K562 (cell line): ENCODE measurements at regions not wholly inside any gene's neighbourhood (a gene's known extent, or its start where the extent isn't known, plus 50 kb on each side); places are given as distances from the start of the nearest gene placed in this dataset.

Experiments
- ATF1 ChIP-seq, 2 experiments: fragments of 450-650 bp in 1 of 2; IDR thresholded peaks; 2 replicates each; pipeline ENCODE4 v1.6.1; 2016; ENCODE audit warnings: missing compliant biosample characterization in 1 of 2, missing genetic modification characterization in 1 of 2
- CAMTA2 ChIP-seq: fragments of 250-450 bp; sonication (Bioruptor Pico); conservative IDR thresholded peaks from 2 replicates; pipeline ENCODE4 v1.5.1; 2022
- CREB1 ChIP-seq, 2 experiments: sonication (generic) in 1 of 2; formaldehyde crosslinking in 1 of 2; IDR thresholded peaks; 2 replicates each; pipeline versions ENCODE4 v1.6.1 to v1.8.0; 2012 to 2022; ENCODE audit warnings: inconsistent platforms in 1 of 2, mild to moderate bottlenecking in 1 of 2, missing genetic modification reagents in 1 of 2, moderate library complexity in 1 of 2
- FOXK2 ChIP-seq, 2 experiments: fragments of 450-650 bp; IDR thresholded peaks in 1 of 2; conservative IDR thresholded peaks in 1 of 2; 2 replicates each; pipeline ENCODE4 v1.6.1; 2016; ENCODE audit warnings: low read depth in 2 of 2, mild to moderate bottlenecking in 1 of 2
- HMG20A ChIP-seq: fragments of 450-650 bp; formaldehyde crosslinking; conservative IDR thresholded peaks from 2 replicates; pipeline ENCODE4 v1.4.0; 2020; ENCODE audit warnings: mild to moderate bottlenecking, mixed read lengths
- KLF16 ChIP-seq: IDR thresholded peaks from 2 replicates; pipeline ENCODE4 v1.6.1; 2016; ENCODE audit warnings: antibody characterized with exemption
- LEF1 ChIP-seq: fragments of 450-650 bp; IDR thresholded peaks from 2 replicates; pipeline ENCODE4 v1.6.1; 2016; ENCODE audit warnings: mild to moderate bottlenecking
- MAFK ChIP-seq: IDR thresholded peaks from 2 replicates; pipeline ENCODE4 v1.6.1; 2011; ENCODE audit warnings: low read length, improper control_type of control experiment
- MBD2 ChIP-seq: sonication (generic); IDR thresholded peaks from 2 replicates; pipeline ENCODE4 v1.6.1; 2016; ENCODE audit warnings: low read depth, borderline replicate concordance
- NFIC ChIP-seq: fragments of 450-650 bp; IDR thresholded peaks from 2 replicates; pipeline ENCODE4 v1.6.1; 2017; ENCODE audit warnings: mild to moderate bottlenecking, inconsistent platforms
- SREBF1 ChIP-seq: fragments of 150-350 bp; IDR thresholded peaks from 2 replicates; pipeline ENCODE4 v1.6.1; 2014; ENCODE audit warnings: antibody characterized with exemption, low read depth, low read length, borderline replicate concordance
- TAF7 ChIP-seq: fragments of 450-650 bp; IDR thresholded peaks from 2 replicates; pipeline ENCODE4 v1.6.1; 2016; ENCODE audit warnings: missing genetic modification characterization, missing compliant biosample characterization
- TCFL5 ChIP-seq: fragments of 250-450 bp; sonication (Bioruptor Pico); conservative IDR thresholded peaks from 2 replicates; pipeline ENCODE4 v1.6.1; 2021; ENCODE audit warnings: mild to moderate bottlenecking, moderate library complexity, matching md5 sums
- ZNF224 ChIP-seq: sonication (generic); formaldehyde crosslinking; IDR thresholded peaks from 2 replicates; pipeline ENCODE4 v1.8.0; 2022; ENCODE audit warnings: mild to moderate bottlenecking, missing genetic modification reagents
- ZNF77 ChIP-seq: fragments of 250-450 bp; sonication (Bioruptor Pico); IDR thresholded peaks from 2 replicates; pipeline ENCODE4 v1.5.0; 2020
- ZNF830 ChIP-seq: fragments of 250-450 bp; sonication (Bioruptor Pico); IDR thresholded peaks from 2 replicates; pipeline ENCODE4 v1.5.0; 2021; ENCODE audit warnings: mild to moderate bottlenecking
- TF ChIP-seq, protein P1 (sequence below): fragments of 250-450 bp; sonication (Bioruptor Pico); IDR thresholded peaks from 2 replicates; pipeline ENCODE4 v1.9.0; 2021; ENCODE audit warnings: mild to moderate bottlenecking, inconsistent platforms
- TF ChIP-seq, protein P2 (sequence below): IDR thresholded peaks from 2 replicates; pipeline ENCODE4 v1.6.1; 2011; ENCODE audit warnings: borderline replicate concordance, low read depth, mild to moderate bottlenecking, moderate library complexity, low read length; ENCODE audit not compliant: insufficient read depth, poor library complexity, severe bottlenecking
- TF ChIP-seq, protein P3 (sequence below), 2 experiments: fragments of 250-450 bp in 1 of 2; fragments of 450-650 bp in 1 of 2; sonication (Bioruptor Pico) in 1 of 2; IDR thresholded peaks; 2 replicates each; pipeline versions ENCODE4 v1.6.1 to v1.8.0; 2016 to 2021; ENCODE audit warnings: mild to moderate bottlenecking in 2 of 2, moderate library complexity in 2 of 2, missing compliant biosample characterization in 1 of 2, missing genetic modification characterization in 1 of 2
- TF ChIP-seq, protein P4 (sequence below): fragments of 250-450 bp; sonication (Bioruptor Pico); IDR thresholded peaks from 2 replicates; pipeline ENCODE4 v1.8.0; 2021; ENCODE audit warnings: mild to moderate bottlenecking, moderate library complexity

DNA sequence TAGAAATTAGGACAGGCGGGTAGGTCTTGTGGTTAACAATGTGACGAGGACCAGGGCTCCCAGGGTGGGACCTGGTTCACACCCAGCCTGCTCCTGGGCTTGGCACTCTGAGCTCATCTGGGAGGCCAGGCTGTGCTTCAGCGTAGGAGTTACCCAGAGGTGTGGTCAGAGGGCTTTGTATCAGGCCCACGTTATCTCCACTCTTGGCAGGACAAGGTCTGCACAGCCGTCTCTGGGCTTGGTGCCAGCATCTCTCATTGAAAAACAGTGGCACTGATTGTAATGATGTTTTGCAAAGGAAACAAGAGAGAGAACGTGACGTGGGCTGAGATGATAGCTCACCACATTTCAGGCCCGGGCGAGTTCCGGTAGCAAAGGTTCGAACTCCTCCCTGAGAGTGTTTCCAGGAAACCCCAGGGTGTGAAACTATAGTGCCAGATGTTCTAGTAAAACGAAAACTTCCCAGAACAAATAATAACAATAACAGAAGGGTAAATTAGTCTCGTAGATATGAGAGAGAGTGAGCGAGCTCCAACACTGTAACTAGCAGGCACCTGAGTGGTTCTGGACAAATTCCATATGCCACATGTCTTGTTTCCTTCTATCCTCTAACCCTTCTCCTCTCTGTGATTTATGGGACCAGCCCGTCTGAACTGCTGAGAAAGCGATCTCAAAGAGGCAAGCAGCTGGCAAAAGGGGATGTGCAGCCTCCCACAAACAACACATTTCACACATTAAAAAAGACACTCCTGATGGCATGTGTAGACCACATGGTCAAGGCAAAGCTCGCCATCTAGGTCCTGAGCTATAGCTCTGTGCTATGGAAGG lies 227.3 kb downstream of the KTN1 start (continued):
- TF ChIP-seq, protein P1, sequence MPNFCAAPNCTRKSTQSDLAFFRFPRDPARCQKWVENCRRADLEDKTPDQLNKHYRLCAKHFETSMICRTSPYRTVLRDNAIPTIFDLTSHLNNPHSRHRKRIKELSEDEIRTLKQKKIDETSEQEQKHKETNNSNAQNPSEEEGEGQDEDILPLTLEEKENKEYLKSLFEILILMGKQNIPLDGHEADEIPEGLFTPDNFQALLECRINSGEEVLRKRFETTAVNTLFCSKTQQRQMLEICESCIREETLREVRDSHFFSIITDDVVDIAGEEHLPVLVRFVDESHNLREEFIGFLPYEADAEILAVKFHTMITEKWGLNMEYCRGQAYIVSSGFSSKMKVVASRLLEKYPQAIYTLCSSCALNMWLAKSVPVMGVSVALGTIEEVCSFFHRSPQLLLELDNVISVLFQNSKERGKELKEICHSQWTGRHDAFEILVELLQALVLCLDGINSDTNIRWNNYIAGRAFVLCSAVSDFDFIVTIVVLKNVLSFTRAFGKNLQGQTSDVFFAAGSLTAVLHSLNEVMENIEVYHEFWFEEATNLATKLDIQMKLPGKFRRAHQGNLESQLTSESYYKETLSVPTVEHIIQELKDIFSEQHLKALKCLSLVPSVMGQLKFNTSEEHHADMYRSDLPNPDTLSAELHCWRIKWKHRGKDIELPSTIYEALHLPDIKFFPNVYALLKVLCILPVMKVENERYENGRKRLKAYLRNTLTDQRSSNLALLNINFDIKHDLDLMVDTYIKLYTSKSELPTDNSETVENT: no peak
- TF ChIP-seq CAMTA2 (CRISPR knock-in tag) (no peak), MBD2 (no peak), TAF7 (no peak), ZNF830 (no peak), ZNF77 (CRISPR knock-in tag) (no peak), LEF1 (no peak), MAFK (no peak), NFIC (peak; percentile 87), HMG20A (CRISPR knock-in tag) (no peak), KLF16 (peak; percentile 61), TCFL5 (no peak), SREBF1 (no peak), FOXK2 (conservative IDR thresholded peaks at IDR 0.05 in 1 of 2, IDR thresholded peaks at IDR 0.05 in 1 of 2; ENCODE audit: low read depth in 2 of 2) (0 out of 4 replicates have a peak, but pooled peaks of 1 of the 2 experiments have one; percentile 17), ATF1 (CRISPR knock-in tag; IDR thresholded peaks at IDR 0.05) (no peak), ATF1 (tag; IDR thresholded peaks at IDR 0.05) (peak; percentile 68; the same call in 1 of the 2 replicates), ZNF224 (no peak), CREB1 (IDR thresholded peaks at IDR 0.05) (no peak), CREB1 (CRISPR knock-in tag; IDR thresholded peaks at IDR 0.05) (no peak)
- TF ChIP-seq, protein P2, sequence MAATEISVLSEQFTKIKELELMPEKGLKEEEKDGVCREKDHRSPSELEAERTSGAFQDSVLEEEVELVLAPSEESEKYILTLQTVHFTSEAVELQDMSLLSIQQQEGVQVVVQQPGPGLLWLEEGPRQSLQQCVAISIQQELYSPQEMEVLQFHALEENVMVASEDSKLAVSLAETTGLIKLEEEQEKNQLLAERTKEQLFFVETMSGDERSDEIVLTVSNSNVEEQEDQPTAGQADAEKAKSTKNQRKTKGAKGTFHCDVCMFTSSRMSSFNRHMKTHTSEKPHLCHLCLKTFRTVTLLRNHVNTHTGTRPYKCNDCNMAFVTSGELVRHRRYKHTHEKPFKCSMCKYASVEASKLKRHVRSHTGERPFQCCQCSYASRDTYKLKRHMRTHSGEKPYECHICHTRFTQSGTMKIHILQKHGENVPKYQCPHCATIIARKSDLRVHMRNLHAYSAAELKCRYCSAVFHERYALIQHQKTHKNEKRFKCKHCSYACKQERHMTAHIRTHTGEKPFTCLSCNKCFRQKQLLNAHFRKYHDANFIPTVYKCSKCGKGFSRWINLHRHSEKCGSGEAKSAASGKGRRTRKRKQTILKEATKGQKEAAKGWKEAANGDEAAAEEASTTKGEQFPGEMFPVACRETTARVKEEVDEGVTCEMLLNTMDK: no peak
- TF ChIP-seq, protein P3, sequence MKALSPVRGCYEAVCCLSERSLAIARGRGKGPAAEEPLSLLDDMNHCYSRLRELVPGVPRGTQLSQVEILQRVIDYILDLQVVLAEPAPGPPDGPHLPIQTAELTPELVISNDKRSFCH (CRISPR knock-in tag; IDR thresholded peaks at IDR 0.05): no peak
- TF ChIP-seq, protein P3 (tag; IDR thresholded peaks at IDR 0.05): no peak
- TF ChIP-seq, protein P4, sequence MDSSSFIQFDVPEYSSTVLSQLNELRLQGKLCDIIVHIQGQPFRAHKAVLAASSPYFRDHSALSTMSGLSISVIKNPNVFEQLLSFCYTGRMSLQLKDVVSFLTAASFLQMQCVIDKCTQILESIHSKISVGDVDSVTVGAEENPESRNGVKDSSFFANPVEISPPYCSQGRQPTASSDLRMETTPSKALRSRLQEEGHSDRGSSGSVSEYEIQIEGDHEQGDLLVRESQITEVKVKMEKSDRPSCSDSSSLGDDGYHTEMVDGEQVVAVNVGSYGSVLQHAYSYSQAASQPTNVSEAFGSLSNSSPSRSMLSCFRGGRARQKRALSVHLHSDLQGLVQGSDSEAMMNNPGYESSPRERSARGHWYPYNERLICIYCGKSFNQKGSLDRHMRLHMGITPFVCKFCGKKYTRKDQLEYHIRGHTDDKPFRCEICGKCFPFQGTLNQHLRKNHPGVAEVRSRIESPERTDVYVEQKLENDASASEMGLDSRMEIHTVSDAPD (CRISPR knock-in tag): no peak
